ENCODE measurements at regions not wholly inside any gene's neighbourhood (a gene's known extent, or its start where the extent isn't known, plus 50 kb on each side); places are given as distances from the start of the nearest gene placed in this dataset.

GRCh38 chr4:153083447-153083947, 120.7 kb upstream of the TRIM2 start:
- Mint-ChIP-seq H3K4me1 (ENCODE audit: low read depth in 2 of 2) (peaks cover 29 to 41% of the 10 kb centered on the region in 2 donors), H3K27me3 (peaks cover 12 to 15% of the 10 kb centered on the region in 2 donors), H3K36me3 (no peaks in the 10 kb centered on the region), H3K4me3 (peak overlapping the region; percentile 43), H3K9me3 (no peaks in the 10 kb centered on the region), H3K27ac (peak overlapping the region in 1 of 2 donors; percentile 59)
- DNase-seq (ENCODE audit: low spot score) (no peak), ATAC-seq (peak; percentile 56 to 65)

GRCh38 chr4:153084224-153084979, 119.8 kb upstream of the TRIM2 start:
- ATAC-seq (no peak), DNase-seq (ENCODE audit: low spot score) (no peak)
- peaks cover 29 to 41% of the 10 kb centered on the region in 2 donors for H3K4me1 Mint-ChIP-seq (ENCODE audit: low read depth in 2 of 2)
- H3K27me3 Mint-ChIP-seq: peaks cover 12 to 15% of the 10 kb centered on the region in 2 donors
- no peak overlapping the region for H3K4me3 Mint-ChIP-seq
- H3K36me3 Mint-ChIP-seq: no peaks in the 10 kb centered on the region
- H3K27ac Mint-ChIP-seq: no peak overlapping the region
- H3K9me3 Mint-ChIP-seq: no peaks in the 10 kb centered on the region

- DNase-seq (ENCODE audit: low spot score) (peak; percentile 79), ATAC-seq (peak; percentile 75 to 82)
- H3K4me3 Mint-ChIP-seq: no peak overlapping the region
- no peaks in the 10 kb centered on the region for H3K36me3 Mint-ChIP-seq
- no peaks in the 10 kb centered on the region for H3K9me3 Mint-ChIP-seq
- peaks cover 12 to 15% of the 10 kb centered on the region in 2 donors for H3K27me3 Mint-ChIP-seq
- peak overlapping the region; percentile 45 to 79 for H3K27ac Mint-ChIP-seq
- peaks cover 29 to 41% of the 10 kb centered on the region in 2 donors for H3K4me1 Mint-ChIP-seq (ENCODE audit: low read depth in 2 of 2)
Observed at GRCh38 chr4:153084980-153085630, 119.1 kb upstream of the TRIM2 start.

GRCh38 chr4:153087671-153088194, 116.5 kb upstream of the TRIM2 start:
- Mint-ChIP-seq H3K27ac (no peak overlapping the region), H3K27me3 (peaks cover 12 to 15% of the 10 kb centered on the region in 2 donors)
- no peak for ATAC-seq

GRCh38 chr4:153089742-153090141, 114.5 kb upstream of the TRIM2 start:
- Mint-ChIP-seq H3K27me3 (peaks cover 12% of the 10 kb centered on the region in 2 donors), H3K27ac (no peak overlapping the region), H3K9me3 (no peaks in the 10 kb centered on the region), H3K4me3 (no peak overlapping the region), H3K4me1 (ENCODE audit: low read depth in 2 of 2) (peaks cover 9 to 17% of the 10 kb centered on the region in 2 donors), H3K36me3 (no peaks in the 10 kb centered on the region)
- no peak for ATAC-seq
- no peak for DNase-seq (ENCODE audit: low spot score)

More at GRCh38 chr4:153087671-153088194, 116.5 kb upstream of the TRIM2 start:
- no peak overlapping the region for H3K4me3 Mint-ChIP-seq
- H3K4me1 Mint-ChIP-seq (ENCODE audit: low read depth in 2 of 2): peaks cover 18 to 28% of the 10 kb centered on the region in 2 donors
- H3K36me3 Mint-ChIP-seq: no peaks in the 10 kb centered on the region
- DNase-seq (ENCODE audit: low spot score): no peak
- no peaks in the 10 kb centered on the region for H3K9me3 Mint-ChIP-seq

- no peak for DNase-seq (ENCODE audit: low spot score)
- Mint-ChIP-seq H3K4me3 (no peak overlapping the region), H3K27ac (no peak overlapping the region), H3K4me1 (ENCODE audit: low read depth in 2 of 2) (peaks cover 7 to 14% of the 10 kb centered on the region in 2 donors), H3K27me3 (peaks cover 12% of the 10 kb centered on the region in 2 donors), H3K9me3 (no peaks in the 10 kb centered on the region), H3K36me3 (no peaks in the 10 kb centered on the region)
- no peak for ATAC-seq
Observed at GRCh38 chr4:153090181-153090580, 114.1 kb upstream of the TRIM2 start.

- H3K27ac Mint-ChIP-seq: no peak overlapping the region
Observed at GRCh38 chr4:153090670-153091385, 113.4 kb upstream of the TRIM2 start.

GRCh38 chr4:153093396-153093795, 110.8 kb upstream of the TRIM2 start:
- Mint-ChIP-seq H3K4me1 (ENCODE audit: low read depth in 2 of 2) (no peaks in the 10 kb centered on the region), H3K27ac (no peak overlapping the region), H3K9me3 (no peaks in the 10 kb centered on the region), H3K36me3 (no peaks in the 10 kb centered on the region), H3K4me3 (no peak overlapping the region), H3K27me3 (no peaks in the 10 kb centered on the region)
- DNase-seq (ENCODE audit: low spot score) (no peak), ATAC-seq (no peak)

More at GRCh38 chr4:153090670-153091385, 113.4 kb upstream of the TRIM2 start:
- DNase-seq (ENCODE audit: low spot score) (no peak), ATAC-seq (no peak)
- H3K36me3 Mint-ChIP-seq: no peaks in the 10 kb centered on the region
- H3K4me1 Mint-ChIP-seq (ENCODE audit: low read depth in 2 of 2): peaks cover under 1 to 8% of the 10 kb centered on the region in 2 donors
- H3K9me3 Mint-ChIP-seq: no peaks in the 10 kb centered on the region
- H3K27me3 Mint-ChIP-seq: peaks cover 8% of the 10 kb centered on the region in 2 donors
- no peak overlapping the region for H3K4me3 Mint-ChIP-seq

- H3K4me1 Mint-ChIP-seq (ENCODE audit: low read depth in 2 of 2): no peaks in the 10 kb centered on the region
- no peaks in the 10 kb centered on the region for H3K9me3 Mint-ChIP-seq
- H3K27ac Mint-ChIP-seq: no peak overlapping the region
- no peak overlapping the region for H3K4me3 Mint-ChIP-seq
- ATAC-seq (no peak), DNase-seq (ENCODE audit: low spot score) (no peak)
- H3K27me3 Mint-ChIP-seq: no peaks in the 10 kb centered on the region
- no peaks in the 10 kb centered on the region for H3K36me3 Mint-ChIP-seq
Observed at GRCh38 chr4:153093802-153094201, 110.4 kb upstream of the TRIM2 start.

- H3K36me3 Mint-ChIP-seq: no peaks in the 10 kb centered on the region
- DNase-seq (ENCODE audit: low spot score) (no peak), ATAC-seq (no peak)
- peaks cover 0 to 3% of the 10 kb centered on the region in 2 donors for H3K4me1 Mint-ChIP-seq (ENCODE audit: low read depth in 2 of 2)
- no peak overlapping the region for H3K27ac Mint-ChIP-seq
- no peak overlapping the region for H3K4me3 Mint-ChIP-seq
- H3K27me3 Mint-ChIP-seq: no peaks in the 10 kb centered on the region
- H3K9me3 Mint-ChIP-seq: no peaks in the 10 kb centered on the region
Observed at GRCh38 chr4:153094435-153094834, 109.8 kb upstream of the TRIM2 start.

- H3K4me1 Mint-ChIP-seq (ENCODE audit: low read depth in 2 of 2): peaks cover 0 to 3% of the 10 kb centered on the region in 2 donors
- no peak overlapping the region for H3K4me3 Mint-ChIP-seq
- no peaks in the 10 kb centered on the region for H3K36me3 Mint-ChIP-seq
- no peak for ATAC-seq
- no peak overlapping the region for H3K27ac Mint-ChIP-seq
- DNase-seq (ENCODE audit: low spot score): no peak
- no peaks in the 10 kb centered on the region for H3K9me3 Mint-ChIP-seq
- H3K27me3 Mint-ChIP-seq: no peaks in the 10 kb centered on the region
Observed at GRCh38 chr4:153095448-153096204, 108.6 kb upstream of the TRIM2 start.

- Mint-ChIP-seq H3K36me3 (no peaks in the 10 kb centered on the region), H3K27me3 (peaks cover 0 to under 1% of the 10 kb centered on the region in 2 donors), H3K4me3 (no peak overlapping the region), H3K4me1 (ENCODE audit: low read depth in 2 of 2) (peaks cover 0 to 3% of the 10 kb centered on the region in 2 donors), H3K9me3 (no peaks in the 10 kb centered on the region), H3K27ac (no peak overlapping the region)
- DNase-seq (ENCODE audit: low spot score): no peak
- no peak for ATAC-seq
Observed at GRCh38 chr4:153096344-153096743, 107.9 kb upstream of the TRIM2 start.

- Mint-ChIP-seq H3K9me3 (no peaks in the 10 kb centered on the region), H3K4me1 (ENCODE audit: low read depth in 2 of 2) (peaks cover 0 to 3% of the 10 kb centered on the region in 2 donors), H3K36me3 (no peaks in the 10 kb centered on the region), H3K27me3 (peaks cover 3 to 21% of the 10 kb centered on the region in 2 donors), H3K4me3 (no peak overlapping the region), H3K27ac (peak overlapping the region in 1 of 2 donors; percentile 23)
- DNase-seq (ENCODE audit: low spot score): no peak
- no peak for ATAC-seq
Observed at GRCh38 chr4:153098427-153098826, 105.8 kb upstream of the TRIM2 start.
